Type B pancreatic cell (in vitro differentiated cells): ENCODE measurements at regions not wholly inside any gene's neighbourhood (a gene's known extent, or its start where the extent isn't known, plus 50 kb on each side); places are given as distances from the start of the nearest gene placed in this dataset.

Experiments
- DNase-seq: peaks from one replicate; pipeline ENCODE4 v3.0.0; 2021; ENCODE audit warnings: mixed read lengths; ENCODE audit not compliant: unreplicated experiment; ENCODE audit errors: extremely low spot score
- H3K27ac Mint-ChIP-seq: 2 replicates; pipeline ENCODE4 v1.8.0; 2021; ENCODE audit warnings: mild to moderate bottlenecking, mixed read lengths
- H3K27me3 Mint-ChIP-seq: 2 replicates; pipeline ENCODE4 v1.8.0; 2021; ENCODE audit warnings: mixed read lengths
- H3K36me3 Mint-ChIP-seq: 2 replicates; pipeline ENCODE4 v1.8.0; 2021; ENCODE audit warnings: mixed read lengths
- H3K4me1 Mint-ChIP-seq: one replicate; pipeline ENCODE4 v1.8.0; 2021; ENCODE audit warnings: mixed read lengths; ENCODE audit not compliant: unreplicated experiment
- H3K4me3 Mint-ChIP-seq: 2 replicates; pipeline ENCODE4 v1.8.0; 2021; ENCODE audit warnings: mild to moderate bottlenecking, mixed read lengths
- H3K9me3 Mint-ChIP-seq: 2 replicates; pipeline ENCODE4 v1.8.0; 2021; ENCODE audit warnings: mixed read lengths
- CTCF ChIP-seq: fragments of 200-600 bp; sonication (generic); conservative IDR thresholded peaks from 2 replicates; pipeline ENCODE4 v1.5.0; 2021; ENCODE audit warnings: antibody characterized with exemption, mild to moderate bottlenecking

- Mint-ChIP-seq H3K27ac (no peak overlapping the region), H3K9me3 (no peaks in the 10 kb centered on the region), H3K4me3 (peak overlapping the region; percentile 55), H3K4me1 (peaks cover 20% of the 10 kb centered on the region), H3K36me3 (peaks cover 3% of the 10 kb centered on the region), H3K27me3 (no peaks in the 10 kb centered on the region)
- TF ChIP-seq CTCF, result no peak
- DNase-seq, result no peak
Observed at GRCh38 chr19:5290336-5291262, 50.0 kb downstream of the PTPRS start.

- peak overlapping the region; percentile 2 for H3K4me3 Mint-ChIP-seq
Observed at GRCh38 chr19:5289060-5289990, 51.3 kb downstream of the PTPRS start.

GRCh38 chr19:5288347-5288739 lies 52.3 kb downstream of the PTPRS start:
- Mint-ChIP-seq H3K27me3 (no peaks in the 10 kb centered on the region), H3K27ac (no peak overlapping the region)
- no peak for TF ChIP-seq CTCF

More at GRCh38 chr19:5289060-5289990, 51.3 kb downstream of the PTPRS start:
- H3K36me3 Mint-ChIP-seq, result peaks cover 3% of the 10 kb centered on the region
- H3K27ac Mint-ChIP-seq, result no peak overlapping the region
- H3K27me3 Mint-ChIP-seq, result no peaks in the 10 kb centered on the region
- no peaks in the 10 kb centered on the region for H3K9me3 Mint-ChIP-seq
- no peak for DNase-seq
- peaks cover 20% of the 10 kb centered on the region for H3K4me1 Mint-ChIP-seq
- no peak for TF ChIP-seq CTCF

GRCh38 chr19:5287066-5287465 lies 53.5 kb downstream of the PTPRS start:
- Mint-ChIP-seq H3K4me1 (peaks cover 20% of the 10 kb centered on the region), H3K4me3 (no peak overlapping the region), H3K9me3 (no peaks in the 10 kb centered on the region), H3K27me3 (no peaks in the 10 kb centered on the region), H3K27ac (no peak overlapping the region), H3K36me3 (peaks cover 3% of the 10 kb centered on the region)
- no peak for TF ChIP-seq CTCF
- DNase-seq, result no peak

More at GRCh38 chr19:5288347-5288739, 52.3 kb downstream of the PTPRS start:
- Mint-ChIP-seq H3K9me3 (no peaks in the 10 kb centered on the region), H3K36me3 (peaks cover 3% of the 10 kb centered on the region), H3K4me1 (peaks cover 20% of the 10 kb centered on the region), H3K4me3 (no peak overlapping the region)
- DNase-seq, result no peak

- TF ChIP-seq CTCF, result no peak
- Mint-ChIP-seq H3K27ac (no peak overlapping the region), H3K36me3 (peaks cover 3% of the 10 kb centered on the region), H3K4me1 (peaks cover 15% of the 10 kb centered on the region), H3K27me3 (no peaks in the 10 kb centered on the region), H3K4me3 (no peak overlapping the region), H3K9me3 (no peaks in the 10 kb centered on the region)
- DNase-seq, result no peak
Observed at GRCh38 chr19:5286465-5287029, 54.1 kb downstream of the PTPRS start.
